ENCODE measurements at regions not wholly inside any gene's neighbourhood (a gene's known extent, or its start where the extent isn't known, plus 50 kb on each side); places are given as distances from the start of the nearest gene placed in this dataset.

DNA sequence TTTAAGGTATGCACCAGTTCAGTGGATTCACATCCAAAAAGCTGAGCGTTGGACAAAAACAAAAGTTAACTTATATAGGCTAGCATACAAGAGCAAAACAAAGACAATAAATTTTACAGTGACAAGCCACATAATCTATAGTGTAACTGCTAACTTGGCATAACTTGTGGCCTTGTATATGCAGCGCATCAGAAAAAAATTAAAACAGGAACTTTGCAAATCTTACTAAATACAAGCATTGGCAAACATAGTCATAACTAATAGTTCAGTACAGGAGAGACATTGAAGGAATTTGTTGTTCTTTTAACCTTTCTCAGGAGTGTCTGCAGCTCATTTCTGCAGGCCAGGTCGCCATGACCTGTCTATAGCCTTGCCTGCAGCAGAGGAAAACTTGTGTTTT is 54.6 kb downstream of the OR10H4 start:
- Histone ChIP-seq H3K9ac (ENCODE audit: control insufficient read depth, insufficient read depth, low read length) (no peak overlapping the region), H3K36me3 (ENCODE audit: control insufficient read depth in 2 of 2, insufficient read depth in 2 of 2, low read length in 1 of 2) (no peaks in the 10 kb centered on the region), H3K4me3 (no peak overlapping the region), H3K4me2 (ENCODE audit: control insufficient read depth, insufficient read depth) (no peak overlapping the region), H2AFZ (ENCODE audit: control insufficient read depth, low read depth, low read length) (no peak overlapping the region), H3K4me1 (ENCODE audit: control insufficient read depth, insufficient read depth, low read length) (peaks cover 28% of the 10 kb centered on the region), H3K79me2 (ENCODE audit: control insufficient read depth, insufficient read depth, low read length) (no peaks in the 10 kb centered on the region), H3K9me3 (replicated peaks; ENCODE audit: control insufficient read depth, insufficient read depth, low read length) (no peaks in the 10 kb centered on the region), H3K27ac (ENCODE audit: control insufficient read depth, insufficient read depth) (no peak overlapping the region), H3K27me3 (replicated peaks in 1 of 2; ENCODE audit: control insufficient read depth in 2 of 2, insufficient read depth in 2 of 2, low read length in 1 of 2) (no peaks in the 10 kb centered on the region), H4K20me1 (ENCODE audit: control insufficient read depth, insufficient read depth) (no peaks in the 10 kb centered on the region)
- FAIRE-seq (no peak), ATAC-seq (no peak), DNase-seq (ENCODE audit: low read depth, low spot score) (no peak)
- ChIA-PET SMC1A (ENCODE audit: uncharacterized antibody, unreplicated experiment) (no interaction called here), CTCF (no interaction called here), RAD21 (ENCODE audit: unreplicated experiment) (no interaction called here), POLR2A (no interaction called here)
- BruUV-seq (replicated peaks), result no TSS peak
- in situ Hi-C loops (cut with MboI) (no loop called here), intact Hi-C loops (cut with micrococcal nuclease; ENCODE audit: unreplicated experiment) (no loop called here)
- 77% methylated on average over 3 of the region's 3 CpGs for WGBS (ENCODE audit: insufficient coverage, insufficient replicate concordance, low lambda C conversion rate, missing lambda C conversion rate)
- no peak for TF ChIP-seq IRF4 (IDR thresholded peaks at IDR 0.05; ENCODE audit: low read depth, low read length)
- no peak for TF ChIP-seq CBX5 (IDR thresholded peaks at IDR 0.05; ENCODE audit: low read depth)
- TF ChIP-seq CHD2 (IDR thresholded peaks at IDR 0.05; ENCODE audit: borderline replicate concordance, low read depth, low read length), result no peak
- TF ChIP-seq, protein P1, sequence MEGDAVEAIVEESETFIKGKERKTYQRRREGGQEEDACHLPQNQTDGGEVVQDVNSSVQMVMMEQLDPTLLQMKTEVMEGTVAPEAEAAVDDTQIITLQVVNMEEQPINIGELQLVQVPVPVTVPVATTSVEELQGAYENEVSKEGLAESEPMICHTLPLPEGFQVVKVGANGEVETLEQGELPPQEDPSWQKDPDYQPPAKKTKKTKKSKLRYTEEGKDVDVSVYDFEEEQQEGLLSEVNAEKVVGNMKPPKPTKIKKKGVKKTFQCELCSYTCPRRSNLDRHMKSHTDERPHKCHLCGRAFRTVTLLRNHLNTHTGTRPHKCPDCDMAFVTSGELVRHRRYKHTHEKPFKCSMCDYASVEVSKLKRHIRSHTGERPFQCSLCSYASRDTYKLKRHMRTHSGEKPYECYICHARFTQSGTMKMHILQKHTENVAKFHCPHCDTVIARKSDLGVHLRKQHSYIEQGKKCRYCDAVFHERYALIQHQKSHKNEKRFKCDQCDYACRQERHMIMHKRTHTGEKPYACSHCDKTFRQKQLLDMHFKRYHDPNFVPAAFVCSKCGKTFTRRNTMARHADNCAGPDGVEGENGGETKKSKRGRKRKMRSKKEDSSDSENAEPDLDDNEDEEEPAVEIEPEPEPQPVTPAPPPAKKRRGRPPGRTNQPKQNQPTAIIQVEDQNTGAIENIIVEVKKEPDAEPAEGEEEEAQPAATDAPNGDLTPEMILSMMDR (IDR thresholded peaks at IDR 0.05 in 2 of 3, conservative IDR thresholded peaks at IDR 0.05 in 1 of 3; ENCODE audit: control insufficient read depth in 2 of 3, extremely low read depth in 1 of 3, insufficient read depth in 1 of 3, low read depth in 3 of 3, low read length in 3 of 3), result no peak
- TF ChIP-seq MYC (IDR thresholded peaks at IDR 0.05; ENCODE audit: insufficient read depth, insufficient read length, insufficient replicate concordance, low read length, severe bottlenecking), result no peak
- TF ChIP-seq TCF12 (IDR thresholded peaks at IDR 0.05; ENCODE audit: low read depth, low read length), result no peak
- no peak for TF ChIP-seq HDAC6 (IDR thresholded peaks at IDR 0.05; ENCODE audit: unreplicated experiment)
- TF ChIP-seq, protein P2, sequence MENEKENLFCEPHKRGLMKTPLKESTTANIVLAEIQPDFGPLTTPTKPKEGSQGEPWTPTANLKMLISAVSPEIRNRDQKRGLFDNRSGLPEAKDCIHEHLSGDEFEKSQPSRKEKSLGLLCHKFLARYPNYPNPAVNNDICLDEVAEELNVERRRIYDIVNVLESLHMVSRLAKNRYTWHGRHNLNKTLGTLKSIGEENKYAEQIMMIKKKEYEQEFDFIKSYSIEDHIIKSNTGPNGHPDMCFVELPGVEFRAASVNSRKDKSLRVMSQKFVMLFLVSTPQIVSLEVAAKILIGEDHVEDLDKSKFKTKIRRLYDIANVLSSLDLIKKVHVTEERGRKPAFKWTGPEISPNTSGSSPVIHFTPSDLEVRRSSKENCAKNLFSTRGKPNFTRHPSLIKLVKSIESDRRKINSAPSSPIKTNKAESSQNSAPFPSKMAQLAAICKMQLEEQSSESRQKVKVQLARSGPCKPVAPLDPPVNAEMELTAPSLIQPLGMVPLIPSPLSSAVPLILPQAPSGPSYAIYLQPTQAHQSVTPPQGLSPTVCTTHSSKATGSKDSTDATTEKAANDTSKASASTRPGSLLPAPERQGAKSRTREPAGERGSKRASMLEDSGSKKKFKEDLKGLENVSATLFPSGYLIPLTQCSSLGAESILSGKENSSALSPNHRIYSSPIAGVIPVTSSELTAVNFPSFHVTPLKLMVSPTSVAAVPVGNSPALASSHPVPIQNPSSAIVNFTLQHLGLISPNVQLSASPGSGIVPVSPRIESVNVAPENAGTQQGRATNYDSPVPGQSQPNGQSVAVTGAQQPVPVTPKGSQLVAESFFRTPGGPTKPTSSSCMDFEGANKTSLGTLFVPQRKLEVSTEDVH (IDR thresholded peaks at IDR 0.05; ENCODE audit: low read depth, partially characterized antibody), result no peak
- TF ChIP-seq POLR2AphosphoS5 (IDR thresholded peaks at IDR 0.05; ENCODE audit: low read length), result no peak
- TF ChIP-seq JUNB (IDR thresholded peaks at IDR 0.05), result no peak
